Left ventricle myocardium inferior (tissue), 1 donor: ENCODE measurements at regions not wholly inside any gene's neighbourhood (a gene's known extent, or its start where the extent isn't known, plus 50 kb on each side); places are given as distances from the start of the nearest gene placed in this dataset.
"Not testable (repeated sequence)": the region's sequence is repeated elsewhere in the genome, so short reads cannot be mapped to it uniquely, and the experiment has no call there.

Experiments
- DNase-seq: peaks from one replicate; pipeline ENCODE4 v3.0.0-alpha.2; 2020
- H3K27ac ChIP-seq: fragments of 200-600 bp; replicated peaks from 2 replicates; pipeline ENCODE4 v1.8.0; 2021
- H3K27me3 ChIP-seq: fragments of 200-600 bp; 2 replicates; pipeline ENCODE4 v1.8.0; 2021; ENCODE audit warnings: low read depth
- H3K36me3 ChIP-seq: fragments of 200-600 bp; 2 replicates; pipeline ENCODE4 v1.8.0; 2021
- H3K4me1 ChIP-seq: fragments of 200-600 bp; 2 replicates; pipeline ENCODE4 v1.8.0; 2021
- H3K4me3 ChIP-seq: fragments of 200-600 bp; 2 replicates; pipeline ENCODE4 v1.8.0; 2021; ENCODE audit warnings: mild to moderate bottlenecking, moderate library complexity
- H3K9me3 ChIP-seq: fragments of 200-600 bp; replicated peaks from 2 replicates; pipeline ENCODE4 v1.8.0; 2021
- CTCF ChIP-seq: fragments of 200-600 bp; IDR thresholded peaks from 2 replicates; pipeline ENCODE4 v1.8.0; 2021; ENCODE audit warnings: antibody characterized with exemption, mild to moderate bottlenecking, borderline replicate concordance
- intact Hi-C: fragments of 100-400 bp; cut with micrococcal nuclease; formaldehyde crosslinking; loops from one replicate; pipeline ENCODE4 v1.11.0; 2022
- donor health status: DM: no; HTN: yes; CAD: no; lungs with severe emphysema.

GRCh38 chr5:154677921-154678320 lies 77.3 kb upstream of the LARP1 start:
- peaks cover 11% of the 10 kb centered on the region for H3K4me1 ChIP-seq
- no peak for TF ChIP-seq CTCF
- no peak overlapping the region for H3K4me3 ChIP-seq
- intact Hi-C loops, result no loop called here
- peak overlapping the region; percentile 60 for H3K27ac ChIP-seq
- DNase-seq, result no peak
- H3K9me3 ChIP-seq, result no peaks in the 10 kb centered on the region
- H3K27me3 ChIP-seq, result no peaks in the 10 kb centered on the region
- H3K36me3 ChIP-seq, result no peaks in the 10 kb centered on the region

GRCh38 chr5:154676508-154676907 lies 78.7 kb upstream of the LARP1 start:
- no peak for TF ChIP-seq CTCF
- H3K9me3 ChIP-seq, result no peaks in the 10 kb centered on the region
- no peak overlapping the region for H3K27ac ChIP-seq
- intact Hi-C loops, result no loop called here
- peaks cover 10% of the 10 kb centered on the region for H3K4me1 ChIP-seq
- no peak overlapping the region for H3K4me3 ChIP-seq
- no peaks in the 10 kb centered on the region for H3K36me3 ChIP-seq
- DNase-seq, result no peak
- H3K27me3 ChIP-seq, result no peaks in the 10 kb centered on the region

- no peak overlapping the region for H3K4me3 ChIP-seq
- H3K36me3 ChIP-seq, result no peaks in the 10 kb centered on the region
- no peak overlapping the region for H3K27ac ChIP-seq
- TF ChIP-seq CTCF, result no peak
- intact Hi-C loops, result no loop called here
- H3K4me1 ChIP-seq, result peaks cover 10% of the 10 kb centered on the region
- DNase-seq, result no peak
- H3K9me3 ChIP-seq, result peaks cover 2% of the 10 kb centered on the region
- H3K27me3 ChIP-seq, result no peaks in the 10 kb centered on the region
These were observed 81.1 kb upstream of the LARP1 start for GRCh38 chr5:154674029-154674428.

GRCh38 chr5:154673506-154673905 lies 81.7 kb upstream of the LARP1 start:
- Histone ChIP-seq H3K4me1 (peaks cover 9% of the 10 kb centered on the region), H3K9me3 (peaks cover 7% of the 10 kb centered on the region), H3K27ac (no peak overlapping the region), H3K27me3 (no peaks in the 10 kb centered on the region), H3K4me3 (no peak overlapping the region), H3K36me3 (no peaks in the 10 kb centered on the region)
- no peak for DNase-seq
- no peak for TF ChIP-seq CTCF
- intact Hi-C loops, result no loop called here

GRCh38 chr5:154669913-154670312 lies 85.3 kb upstream of the LARP1 start:
- not testable (repeated sequence) for H3K27ac ChIP-seq

GRCh38 chr5:154669402-154669801 lies 85.8 kb upstream of the LARP1 start:
- Histone ChIP-seq H3K4me1 (no peaks in the 10 kb centered on the region), H3K9me3 (peaks cover 32% of the 10 kb centered on the region), H3K4me3 (no peak overlapping the region), H3K27ac (no peak overlapping the region), H3K36me3 (no peaks in the 10 kb centered on the region), H3K27me3 (no peaks in the 10 kb centered on the region)
- no peak for DNase-seq
- intact Hi-C loops, result no loop called here
- no peak for TF ChIP-seq CTCF

More at GRCh38 chr5:154669913-154670312, 85.3 kb upstream of the LARP1 start:
- H3K36me3 ChIP-seq, H3K4me1 ChIP-seq, H3K4me3 ChIP-seq, intact Hi-C loops, DNase-seq, H3K27me3 ChIP-seq: not testable (repeated sequence)
- peaks cover 27% of the 10 kb centered on the region for H3K9me3 ChIP-seq
